UCSD-AML1 (cell line): ENCODE measurements at regions not wholly inside any gene's neighbourhood (a gene's known extent, or its start where the extent isn't known, plus 50 kb on each side); places are given as distances from the start of the nearest gene placed in this dataset.

Experiments used
- DNase-seq: peaks from one replicate; lab custom pipeline; 2025; ENCODE audit not compliant: unreplicated experiment; lab: John Stamatoyannopoulos, UW

GRCh38 chr9:28004900-28005299 is 431.6 kb upstream of the C9orf72 start:
- peak; percentile 9 for DNase-seq

- DNase-seq = no peak
Observed at GRCh38 chr9:28005779-28006178, 432.5 kb upstream of the C9orf72 start.

GRCh38 chr9:28007097-28007817 is 434.0 kb upstream of the C9orf72 start:
- DNase-seq = no peak

- no peak for DNase-seq
Observed at GRCh38 chr9:28014212-28014611, 440.9 kb upstream of the C9orf72 start.

GRCh38 chr9:28024676-28025075 is 451.4 kb upstream of the C9orf72 start:
- no peak for DNase-seq

- no peak for DNase-seq
Observed at GRCh38 chr9:28025186-28025585, 451.9 kb upstream of the C9orf72 start.

GRCh38 chr9:28031521-28032267 is 458.4 kb upstream of the C9orf72 start:
- DNase-seq = no peak

GRCh38 chr9:28032268-28032590 is 458.9 kb upstream of the C9orf72 start:
- no peak for DNase-seq

- DNase-seq = no peak
Observed at GRCh38 chr9:28034242-28034641, 461.0 kb upstream of the C9orf72 start.

- no peak for DNase-seq
Observed at GRCh38 chr9:28037968-28038367, 464.7 kb upstream of the C9orf72 start.

GRCh38 chr9:28045051-28045450 is 471.8 kb upstream of the C9orf72 start:
- DNase-seq = no peak

GRCh38 chr9:28050046-28050445 is 476.8 kb upstream of the C9orf72 start:
- no peak for DNase-seq

- no peak for DNase-seq
Observed at GRCh38 chr9:28050941-28051340, 477.7 kb upstream of the C9orf72 start.

GRCh38 chr9:28051559-28052503 is 478.6 kb upstream of the C9orf72 start:
- no peak for DNase-seq

GRCh38 chr9:28053096-28053777 is 480.0 kb upstream of the C9orf72 start:
- DNase-seq = no peak

- no peak for DNase-seq
Observed at GRCh38 chr9:28056006-28056405, 482.7 kb upstream of the C9orf72 start.

GRCh38 chr9:28056466-28056865 is 483.2 kb upstream of the C9orf72 start:
- DNase-seq = no peak

- no peak for DNase-seq
Observed at GRCh38 chr9:28059192-28059591, 485.9 kb upstream of the C9orf72 start.

GRCh38 chr9:28064241-28064815 is 491.0 kb upstream of the C9orf72 start:
- DNase-seq = no peak

GRCh38 chr9:28073270-28073669 is 500.0 kb upstream of the C9orf72 start:
- DNase-seq = peak; percentile 10

- no peak for DNase-seq
Observed at GRCh38 chr9:28079677-28080076, 506.4 kb upstream of the C9orf72 start.
